Esophagus (tissue), 2 donors: ENCODE measurements at regions not wholly inside any gene's neighbourhood (a gene's known extent, or its start where the extent isn't known, plus 50 kb on each side); places are given as distances from the start of the nearest gene placed in this dataset.

Experiments
- H3K27ac ChIP-seq, 2 donors: one replicate each; pipeline ENCODE4 v1.5.1; 2013; ENCODE audit warnings: low read depth in 2 of 2, mild to moderate bottlenecking in 2 of 2, inconsistent platforms in 1 of 2, low read length in 1 of 2, moderate library complexity in 1 of 2
- H3K27me3 ChIP-seq, 2 donors: one replicate each; pipeline ENCODE4 v1.6.1; 2013; ENCODE audit warnings: low read length in 2 of 2, control low read depth in 1 of 2, mild to moderate bottlenecking in 1 of 2; ENCODE audit not compliant: insufficient read depth in 2 of 2, control insufficient read depth in 1 of 2
- H3K36me3 ChIP-seq, 2 donors: one replicate each; pipeline ENCODE4 v1.6.1; 2013; ENCODE audit warnings: low read length in 1 of 2; ENCODE audit not compliant: control insufficient read depth in 2 of 2, insufficient read depth in 2 of 2
- H3K4me1 ChIP-seq, 2 donors: one replicate each; pipeline ENCODE4 v1.6.1; 2013; ENCODE audit warnings: low read length in 1 of 2; ENCODE audit not compliant: control insufficient read depth in 2 of 2, insufficient read depth in 2 of 2
- H3K4me3 ChIP-seq, 2 donors: one replicate each; pipeline ENCODE4 v1.5.1; 2013; ENCODE audit warnings: low read length in 2 of 2, mild to moderate bottlenecking in 2 of 2, low read depth in 1 of 2, moderate library complexity in 1 of 2
- H3K9me3 ChIP-seq, 2 donors: one replicate each; pipeline ENCODE4 v1.6.1; 2013; ENCODE audit warnings: mild to moderate bottlenecking in 2 of 2, low read depth in 1 of 2, low read length in 1 of 2, moderate library complexity in 1 of 2; ENCODE audit not compliant: control insufficient read depth in 2 of 2, insufficient read depth in 1 of 2
- WGBS, 2 donors: extraction: QIAGEN DNeasy Blood & Tissue Kit; methylation state at CpG; one replicate each; pipeline ENCODE4 v1.1.7; 2013; 5-methylcytosine and 5-hydroxymethylcytosine counted together
- donor health status: healthy with polysubstance abuse.
- donor health status: Bipolar disorder and iron deficiency.

GRCh38 chr10:131689016-131689415 is 211.8 kb upstream of the PPP2R2D start:
- no peaks in the 10 kb centered on the region for H3K36me3 ChIP-seq
- no peak overlapping the region for H3K4me3 ChIP-seq
- no peaks in the 10 kb centered on the region for H3K27me3 ChIP-seq
- H3K4me1 ChIP-seq: no peaks in the 10 kb centered on the region
- no peak overlapping the region for H3K27ac ChIP-seq
- peaks cover 2 to 5% of the 10 kb centered on the region in 2 donors for H3K9me3 ChIP-seq
- WGBS, 2 donors: 58 to 63% methylated on average over 14 of the region's 14 CpGs

GRCh38 chr10:131689486-131689885 is 211.3 kb upstream of the PPP2R2D start:
- no peaks in the 10 kb centered on the region for H3K4me1 ChIP-seq
- 88 to 89% methylated on average over 20 of the region's 20 CpGs for WGBS, 2 donors
- H3K27me3 ChIP-seq: no peaks in the 10 kb centered on the region
- H3K9me3 ChIP-seq: peaks cover 2 to 5% of the 10 kb centered on the region in 2 donors
- no peaks in the 10 kb centered on the region for H3K36me3 ChIP-seq
- no peak overlapping the region for H3K27ac ChIP-seq
- no peak overlapping the region for H3K4me3 ChIP-seq

- 69 to 78% methylated on average over 15 of the region's 15 CpGs for WGBS, 2 donors
These were observed 210.7 kb upstream of the PPP2R2D start for GRCh38 chr10:131689954-131690757.

GRCh38 chr10:131690805-131691239 is 210.0 kb upstream of the PPP2R2D start:
- Histone ChIP-seq H3K9me3 (peaks cover 2 to 5% of the 10 kb centered on the region in 2 donors), H3K4me1 (no peaks in the 10 kb centered on the region), H3K27me3 (no peaks in the 10 kb centered on the region), H3K27ac (no peak overlapping the region), H3K4me3 (no peak overlapping the region), H3K36me3 (no peaks in the 10 kb centered on the region)
- WGBS, 2 donors: 74 to 83% methylated on average over 14 of the region's 14 CpGs

More at GRCh38 chr10:131689954-131690757, 210.7 kb upstream of the PPP2R2D start:
- Histone ChIP-seq H3K9me3 (peaks cover 2 to 5% of the 10 kb centered on the region in 2 donors), H3K4me3 (no peak overlapping the region), H3K36me3 (no peaks in the 10 kb centered on the region), H3K27ac (no peak overlapping the region), H3K27me3 (no peaks in the 10 kb centered on the region), H3K4me1 (no peaks in the 10 kb centered on the region)

- H3K4me1 ChIP-seq: no peaks in the 10 kb centered on the region
- H3K27ac ChIP-seq: no peak overlapping the region
- no peaks in the 10 kb centered on the region for H3K27me3 ChIP-seq
- H3K4me3 ChIP-seq: no peak overlapping the region
- H3K9me3 ChIP-seq: peaks cover 2 to 5% of the 10 kb centered on the region in 2 donors
- 67 to 74% methylated on average over 16 of the region's 16 CpGs for WGBS, 2 donors
- H3K36me3 ChIP-seq: no peaks in the 10 kb centered on the region
These were observed 209.2 kb upstream of the PPP2R2D start for GRCh38 chr10:131691481-131692090.

- Histone ChIP-seq H3K27me3 (no peaks in the 10 kb centered on the region), H3K27ac (no peak overlapping the region), H3K4me1 (no peaks in the 10 kb centered on the region), H3K9me3 (peaks cover 2 to 5% of the 10 kb centered on the region in 2 donors), H3K4me3 (no peak overlapping the region), H3K36me3 (no peaks in the 10 kb centered on the region)
- WGBS, 2 donors: 62 to 70% methylated on average over 12 of the region's 12 CpGs
These were observed 208.6 kb upstream of the PPP2R2D start for GRCh38 chr10:131692176-131692575.

- H3K9me3 ChIP-seq: peaks cover 2 to 5% of the 10 kb centered on the region in 2 donors
- H3K36me3 ChIP-seq: no peaks in the 10 kb centered on the region
- WGBS, 2 donors: 57 to 61% methylated on average over 11 of the region's 11 CpGs
- no peak overlapping the region for H3K27ac ChIP-seq
- no peaks in the 10 kb centered on the region for H3K4me1 ChIP-seq
- no peaks in the 10 kb centered on the region for H3K27me3 ChIP-seq
- H3K4me3 ChIP-seq: no peak overlapping the region
These were observed 208.0 kb upstream of the PPP2R2D start for GRCh38 chr10:131692686-131693334.

- Histone ChIP-seq H3K36me3 (no peaks in the 10 kb centered on the region), H3K9me3 (peaks cover 0 to 5% of the 10 kb centered on the region in 2 donors), H3K4me3 (no peak overlapping the region), H3K27ac (no peak overlapping the region), H3K4me1 (no peaks in the 10 kb centered on the region), H3K27me3 (no peaks in the 10 kb centered on the region)
- 85 to 88% methylated on average over 8 of the region's 8 CpGs for WGBS, 2 donors
These were observed 207.0 kb upstream of the PPP2R2D start for GRCh38 chr10:131693766-131694165.

GRCh38 chr10:131694168-131694780 is 206.5 kb upstream of the PPP2R2D start:
- Histone ChIP-seq H3K4me1 (no peaks in the 10 kb centered on the region), H3K27ac (no peak overlapping the region), H3K36me3 (no peaks in the 10 kb centered on the region), H3K27me3 (no peaks in the 10 kb centered on the region), H3K4me3 (no peak overlapping the region), H3K9me3 (peaks cover 0 to 5% of the 10 kb centered on the region in 2 donors)
- WGBS, 2 donors: 77 to 84% methylated on average over 11 of the region's 11 CpGs
